NCI-H1694 treated with DMSO at 0.1 percent for 48 hours (cell line): ENCODE measurements at regions not wholly inside any gene's neighbourhood (a gene's known extent, or its start where the extent isn't known, plus 50 kb on each side); places are given as distances from the start of the nearest gene placed in this dataset.
"Not testable (repeated sequence)": the region's sequence is repeated elsewhere in the genome, so short reads cannot be mapped to it uniquely, and the experiment has no call there.

Source experiments
- DNase-seq: peaks from one replicate; lab custom pipeline; 2025; lab: John Stamatoyannopoulos, UW

DNA sequence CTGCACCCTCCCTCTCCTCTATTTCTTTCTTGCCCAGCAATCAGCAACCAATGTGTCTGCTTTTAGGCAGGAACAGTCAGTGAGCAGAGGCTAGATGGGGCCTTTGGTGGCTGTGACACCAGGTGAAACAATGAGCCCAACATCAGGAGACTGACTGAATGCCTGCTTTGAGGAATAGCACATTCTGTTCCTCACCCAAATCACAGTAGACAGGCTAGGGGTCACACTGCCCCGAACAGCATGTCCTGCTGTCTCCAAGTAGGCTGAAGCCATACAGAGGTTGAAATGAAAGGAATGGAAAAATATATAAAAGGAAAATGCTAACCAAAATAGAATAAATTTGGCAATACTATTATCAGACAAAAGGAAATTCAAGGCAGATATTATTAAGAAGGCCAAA is 122.5 kb upstream of the GDNF start:
- DNase-seq = no peak

DNA sequence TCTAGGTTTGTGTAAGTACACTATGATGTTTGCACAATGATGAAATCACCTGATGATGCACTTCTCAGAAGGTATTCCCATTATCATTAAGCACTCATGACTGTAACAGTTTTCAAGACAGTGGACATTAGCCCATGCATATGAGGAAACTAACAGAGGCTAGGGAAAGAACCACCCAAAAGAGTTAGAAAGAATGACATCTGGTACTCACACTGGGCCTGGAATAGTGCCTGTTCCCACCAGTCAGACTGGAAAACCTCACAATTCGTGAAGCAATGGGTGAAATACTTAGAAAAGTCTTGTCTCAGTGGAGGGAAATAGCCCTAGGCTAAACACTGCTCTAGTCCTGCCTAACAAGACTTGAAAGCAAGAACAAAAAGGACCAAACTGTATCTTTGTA is 117.4 kb upstream of the GDNF start:
- no peak for DNase-seq

DNA sequence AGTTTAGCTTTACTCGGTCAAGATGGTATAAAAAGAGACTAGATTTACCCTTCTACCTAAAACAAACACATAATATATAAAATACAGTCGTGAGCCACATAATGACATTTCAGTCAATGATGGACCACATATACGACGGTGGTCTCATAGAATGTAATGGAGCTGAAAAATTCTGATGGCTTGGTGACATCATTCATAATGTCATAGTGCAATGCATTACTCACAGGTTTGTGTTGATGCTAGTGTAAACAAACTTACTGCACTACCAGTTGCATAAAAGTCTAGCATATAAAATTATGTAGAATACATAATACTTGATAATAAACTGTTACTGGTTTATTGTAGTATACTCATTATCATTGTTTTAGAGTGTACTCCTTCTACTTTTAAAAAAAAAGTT is 115.9 kb upstream of the GDNF start:
- no peak for DNase-seq

DNA sequence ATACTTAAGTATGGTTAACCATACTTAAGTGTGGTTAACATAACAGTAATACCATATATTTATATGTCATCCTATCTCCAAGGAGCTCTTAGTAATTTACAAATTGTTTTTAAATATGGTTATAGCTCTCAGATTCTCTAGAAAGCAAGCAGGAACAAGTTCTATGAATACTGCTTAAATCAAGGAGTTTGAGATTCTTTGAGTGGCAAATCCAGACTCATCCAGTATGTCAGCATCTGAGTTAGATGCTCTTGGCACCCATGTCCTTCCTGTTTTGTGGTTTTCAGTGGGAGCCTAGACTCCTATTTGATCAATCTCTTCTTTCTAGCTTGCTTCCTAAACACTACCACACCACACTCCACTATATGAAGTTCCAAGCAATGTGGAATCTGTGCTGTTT is 114.7 kb upstream of the GDNF start:
- no peak for DNase-seq

DNA sequence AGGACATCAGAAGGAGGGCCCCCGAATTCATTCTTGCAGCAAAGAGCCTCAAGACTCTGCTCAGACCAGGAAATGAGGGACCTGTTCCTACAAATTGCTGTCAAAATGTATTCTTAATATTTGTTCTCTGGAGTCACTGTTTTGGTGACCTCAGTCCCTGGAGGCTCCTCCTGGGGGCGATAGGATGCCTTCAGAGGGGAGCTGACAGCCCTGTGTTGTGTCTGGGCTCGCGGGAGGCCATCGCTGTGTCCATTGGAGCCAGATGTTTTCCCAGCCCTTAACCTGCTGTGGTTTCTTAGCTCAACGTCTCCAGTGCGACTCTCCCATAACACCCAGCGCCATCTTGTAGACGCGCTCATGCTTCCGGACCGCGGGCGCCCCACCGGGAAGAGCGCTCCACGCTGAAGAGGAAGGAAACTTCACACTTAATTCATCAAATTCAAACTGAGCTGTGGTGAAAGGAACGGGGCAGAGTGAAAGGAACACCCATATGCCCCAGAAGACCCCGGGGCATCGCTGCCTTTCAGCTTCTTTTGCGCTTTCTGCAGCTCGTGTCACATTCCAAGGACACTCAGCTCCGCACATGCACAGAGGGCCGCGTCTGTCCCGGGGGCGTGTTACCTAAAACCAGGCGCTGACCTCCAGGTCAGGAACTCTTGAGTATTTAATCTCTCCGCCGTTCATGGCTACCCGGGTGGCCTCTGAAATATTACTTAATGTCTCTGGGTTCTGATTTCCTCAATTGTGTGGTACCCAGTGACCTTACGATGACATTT is 112.3 kb upstream of the GDNF start:
- DNase-seq = no peak

DNA sequence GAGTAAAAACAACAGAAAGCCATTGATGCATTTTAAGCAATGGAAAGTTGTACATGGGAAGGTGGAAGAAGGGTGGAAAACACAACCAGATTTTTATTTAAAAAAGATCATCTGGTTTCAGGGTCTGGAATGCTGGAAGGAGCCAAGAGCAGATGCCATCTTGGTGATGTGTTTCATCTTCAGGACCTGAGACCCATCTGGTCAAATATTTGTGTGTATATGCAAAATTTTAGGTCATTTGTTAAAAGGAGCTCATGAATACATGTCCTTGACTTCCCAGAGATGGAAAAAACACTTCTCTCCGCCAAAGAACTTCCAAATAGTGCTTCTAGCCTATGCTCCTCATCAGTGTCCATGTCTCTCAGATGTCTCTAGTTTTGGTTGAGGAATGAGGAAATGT is 110.6 kb upstream of the GDNF start:
- no peak for DNase-seq

DNA sequence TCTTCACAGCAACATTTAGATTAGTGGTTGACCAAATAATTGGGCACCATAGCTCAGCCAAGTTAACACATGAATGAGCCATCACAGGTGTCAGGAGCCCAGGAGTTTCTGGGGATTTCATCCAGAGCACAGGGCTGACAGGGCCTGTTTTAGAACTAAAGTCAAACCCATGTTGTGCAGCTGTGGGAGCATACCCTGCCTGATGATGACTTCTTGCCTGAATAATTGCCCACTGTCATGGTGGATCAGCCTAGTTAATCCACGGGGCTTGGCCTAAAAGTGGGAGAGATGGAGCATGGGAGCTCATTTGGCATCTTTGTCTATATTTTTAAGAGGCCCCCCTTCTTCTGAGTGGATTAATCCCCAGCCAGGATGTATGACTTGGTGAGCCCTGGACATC is 105.6 kb upstream of the GDNF start:
- DNase-seq = no peak

DNA sequence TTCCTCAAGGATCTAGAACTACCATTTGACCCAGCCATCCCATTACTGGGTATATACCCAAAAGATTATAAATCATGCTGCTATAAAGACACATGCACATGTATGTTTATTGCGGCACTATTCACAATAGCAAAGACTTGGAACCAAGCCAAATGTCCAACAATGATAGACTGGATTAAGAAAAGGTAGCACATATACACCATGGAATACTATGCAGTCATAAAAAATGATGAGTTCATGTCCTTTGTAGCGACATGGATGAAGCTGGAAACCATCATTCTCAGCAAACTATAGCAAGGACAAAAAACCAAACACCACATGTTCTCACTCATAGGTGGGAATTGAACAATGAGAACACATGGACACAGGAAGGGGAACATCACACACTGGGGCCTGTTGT is 103.3 kb upstream of the GDNF start:
- DNase-seq = not testable (repeated sequence)

DNA sequence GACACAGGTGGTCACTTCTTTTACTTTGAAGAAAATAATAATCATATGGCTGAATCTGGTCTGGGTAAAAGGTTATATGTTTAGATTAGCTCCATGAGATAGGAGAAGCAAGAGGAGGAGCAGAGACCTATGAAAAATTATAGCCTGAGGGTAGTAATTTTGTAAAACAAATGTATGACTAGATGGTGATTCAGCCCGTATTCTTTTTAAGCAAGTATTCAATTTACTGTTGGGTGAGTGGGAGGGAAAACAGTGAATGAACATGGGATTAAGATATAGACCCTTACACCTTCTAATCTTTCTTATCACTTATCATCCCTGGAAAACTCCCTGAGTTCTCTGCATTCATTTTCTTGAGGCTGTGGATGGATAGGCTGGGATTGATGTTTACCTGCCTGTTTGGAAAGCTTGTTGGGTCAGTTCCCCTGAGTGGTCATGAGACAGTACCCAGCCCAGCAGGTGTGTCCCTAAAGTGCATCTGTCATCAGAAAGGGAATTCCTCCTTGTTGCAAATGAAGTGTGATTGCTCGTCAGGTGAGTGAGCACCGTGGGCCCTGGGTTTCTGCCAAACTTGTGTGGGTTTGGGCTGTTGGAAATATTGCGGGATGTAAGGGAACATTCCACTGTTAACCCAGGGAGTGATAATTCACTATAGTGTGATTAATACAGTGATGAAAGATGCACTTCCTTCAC is 101.2 kb upstream of the GDNF start:
- DNase-seq = no peak

DNA sequence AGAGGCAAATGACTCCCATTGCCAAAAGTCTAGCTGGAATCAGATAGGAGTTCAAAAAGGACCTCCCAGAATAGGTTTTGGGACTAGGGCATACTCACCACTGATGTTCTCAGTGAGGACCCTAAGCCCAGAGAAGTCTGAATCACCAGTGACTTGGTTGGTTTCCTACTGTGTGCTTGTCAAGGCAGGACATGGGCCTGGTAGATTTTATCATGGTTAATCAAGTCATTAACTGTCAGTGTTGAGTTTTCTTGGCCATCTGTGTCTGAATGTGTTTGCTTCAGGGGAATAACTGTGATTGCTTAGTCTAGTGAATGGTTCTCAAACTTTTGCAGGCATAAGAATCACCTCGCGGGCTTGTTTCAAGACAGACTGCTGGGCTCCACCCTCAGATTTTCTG is 99.0 kb upstream of the GDNF start:
- no peak for DNase-seq

DNA sequence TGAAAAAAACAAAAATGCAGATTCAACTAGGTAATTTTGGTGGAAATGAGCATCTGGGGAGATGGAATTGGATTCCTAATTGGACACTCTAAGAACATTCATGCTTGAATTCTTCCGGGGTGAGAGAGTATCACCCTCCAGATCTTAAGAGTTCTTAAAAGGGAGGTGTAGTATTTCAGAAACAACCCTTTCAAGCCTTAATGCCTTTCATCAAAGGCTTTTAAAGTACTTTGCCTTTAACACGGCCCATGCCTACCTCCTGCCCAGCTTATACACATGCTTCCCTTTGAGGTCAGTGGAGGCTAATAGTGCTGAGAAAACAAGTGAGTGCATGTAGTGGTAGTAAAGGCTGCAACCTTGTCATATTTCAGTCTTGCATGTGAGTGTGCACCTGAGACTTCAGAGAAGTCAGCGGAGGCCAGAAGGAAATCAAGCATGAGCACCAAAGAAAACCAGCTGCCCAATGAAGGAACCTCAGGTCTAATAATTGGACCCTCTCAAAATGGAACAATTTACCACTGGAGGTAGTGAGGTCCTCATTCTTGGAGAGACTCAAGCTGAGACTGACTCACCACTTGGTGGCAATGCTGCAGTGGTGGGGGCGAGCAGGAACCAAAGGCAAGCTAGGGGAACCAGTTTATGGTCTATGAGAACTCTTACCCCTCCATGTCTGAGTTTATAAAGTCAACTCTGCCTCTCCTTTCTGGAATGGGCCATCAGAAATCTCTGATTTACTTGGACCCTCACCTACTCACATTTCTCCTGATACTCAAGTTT is 98.4 kb upstream of the GDNF start:
- DNase-seq = no peak

DNA sequence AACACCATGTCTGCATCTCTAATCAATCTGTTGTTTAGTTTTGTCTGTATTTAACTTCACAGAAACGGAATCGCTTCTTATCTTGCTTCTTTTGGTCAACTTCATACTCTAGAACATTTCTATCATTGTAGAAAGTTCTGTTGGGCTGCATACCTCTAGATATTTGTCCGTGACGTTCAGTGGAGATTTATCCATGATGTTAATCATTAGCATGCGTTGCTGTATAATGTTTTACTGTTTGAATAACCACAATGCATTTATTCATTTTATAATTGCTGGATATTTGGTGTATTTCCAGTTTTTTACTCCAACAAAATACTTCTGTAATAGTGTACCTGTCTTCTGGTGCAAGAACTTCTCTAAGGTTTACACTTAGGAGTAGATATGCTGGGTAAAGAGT is 96.2 kb upstream of the GDNF start:
- DNase-seq = no peak

DNA sequence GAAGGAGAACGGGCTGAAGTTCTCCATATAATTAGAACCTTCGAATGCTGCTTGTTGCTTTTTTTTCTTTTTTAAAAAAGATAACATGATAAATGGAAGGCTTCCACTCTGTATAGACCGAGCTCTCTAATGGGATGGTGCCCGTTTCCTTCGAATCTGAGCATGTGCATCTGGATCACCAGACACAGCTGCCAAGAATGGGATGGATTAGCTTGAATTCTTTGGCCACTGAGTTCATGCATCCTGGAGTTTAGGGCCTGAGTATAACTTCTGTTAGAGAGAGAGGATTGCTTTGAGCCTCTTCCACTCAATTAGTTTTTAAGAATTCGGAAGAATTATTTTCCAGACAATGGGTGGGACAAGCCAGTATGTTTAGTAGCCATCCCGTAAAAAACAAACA is 93.7 kb upstream of the GDNF start:
- DNase-seq = no peak

DNA sequence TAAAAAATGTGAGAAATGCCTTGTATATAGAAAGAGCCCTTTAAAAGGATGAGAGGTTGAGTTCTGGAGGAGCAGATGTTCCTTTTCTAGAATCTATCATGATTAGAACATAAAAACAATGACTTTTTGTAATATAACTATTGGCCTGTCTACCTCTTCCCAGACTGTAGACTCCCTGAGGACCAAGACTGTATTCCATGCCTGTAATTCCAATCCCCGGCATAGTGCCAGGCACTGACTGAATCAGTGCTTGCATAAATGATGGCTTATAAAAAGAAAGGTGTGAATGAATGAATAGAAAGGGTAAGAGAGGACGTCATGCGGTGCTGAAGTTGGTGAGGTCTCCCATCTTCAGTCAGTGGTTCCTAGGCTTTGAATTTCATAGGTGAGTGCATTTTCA is 92.6 kb upstream of the GDNF start:
- no peak for DNase-seq

DNA sequence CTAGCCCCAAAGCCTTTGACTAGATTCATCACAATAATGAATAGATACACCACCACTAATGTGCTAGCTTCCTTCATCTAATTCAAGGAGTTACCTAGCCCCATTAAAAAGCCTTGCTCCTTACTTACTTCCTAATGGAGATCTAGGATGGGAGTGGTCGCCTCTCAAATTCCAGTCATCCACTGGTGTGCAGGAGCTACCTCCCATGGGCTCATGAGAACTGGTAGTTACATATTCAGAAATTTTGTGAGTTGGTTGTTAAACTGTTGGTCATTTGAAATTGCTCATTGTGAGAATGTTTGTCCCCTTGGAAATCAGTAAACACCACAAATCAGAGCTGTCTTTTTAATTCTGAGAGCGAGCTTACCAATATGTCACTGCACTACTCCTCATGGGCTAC is 91.7 kb upstream of the GDNF start:
- DNase-seq = no peak

DNA sequence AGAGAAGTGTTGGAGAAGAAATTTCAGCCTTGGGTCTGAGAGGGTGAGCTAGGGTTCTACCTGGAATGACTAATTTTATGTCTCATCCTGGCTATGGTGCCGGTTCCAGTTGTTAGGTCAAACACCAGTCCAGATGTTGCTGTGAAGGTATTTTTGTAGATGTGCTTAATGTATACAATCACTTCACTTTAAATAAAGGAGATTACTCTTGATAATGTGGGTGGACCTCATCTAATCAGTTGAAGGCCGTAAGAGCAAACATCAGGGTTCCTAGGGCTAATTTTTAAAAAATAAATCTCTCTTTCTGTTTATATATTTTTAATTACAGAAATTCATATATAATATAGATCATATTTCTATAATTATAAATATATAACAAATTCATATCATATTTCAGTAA is 90.5 kb upstream of the GDNF start:
- no peak for DNase-seq

DNA sequence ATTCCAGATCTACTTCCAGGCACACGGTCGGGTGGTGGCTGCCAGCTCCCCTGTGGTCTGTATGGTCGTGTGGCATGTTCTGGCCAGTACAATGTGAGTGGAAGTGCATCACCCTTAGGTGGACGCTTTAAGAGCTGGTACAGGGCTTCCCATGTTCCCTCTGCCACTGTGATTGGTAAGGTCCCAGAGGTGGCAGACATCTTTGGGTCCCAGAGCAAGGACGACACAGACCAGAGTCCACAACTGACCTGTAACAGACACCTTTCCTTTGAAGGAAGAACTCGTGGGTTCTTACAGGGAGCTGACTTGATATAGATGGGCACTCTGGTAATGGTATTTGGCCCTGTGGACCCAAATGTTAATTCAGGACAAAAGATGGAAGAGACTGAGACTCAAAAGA is 90.0 kb upstream of the GDNF start:
- no peak for DNase-seq

DNA sequence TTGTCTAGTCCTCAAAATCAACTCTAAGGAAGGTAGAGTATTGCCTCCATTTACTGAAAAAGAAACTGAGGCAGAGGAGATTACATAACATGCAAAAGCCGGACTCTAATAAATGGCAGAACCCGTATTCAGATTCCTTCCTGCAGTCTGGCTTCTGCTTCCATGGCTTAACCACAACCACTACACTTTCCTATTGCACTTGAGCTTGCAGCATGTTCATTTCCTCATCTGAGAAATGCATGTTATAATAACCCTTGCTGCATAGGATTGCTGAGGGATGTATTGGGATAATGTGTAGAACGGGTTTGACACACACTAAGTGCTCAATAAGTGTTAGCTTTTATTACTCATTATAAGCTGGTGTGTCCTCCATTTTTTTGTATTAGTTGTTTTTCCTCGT is 87.9 kb upstream of the GDNF start:
- DNase-seq = not testable (repeated sequence)

DNA sequence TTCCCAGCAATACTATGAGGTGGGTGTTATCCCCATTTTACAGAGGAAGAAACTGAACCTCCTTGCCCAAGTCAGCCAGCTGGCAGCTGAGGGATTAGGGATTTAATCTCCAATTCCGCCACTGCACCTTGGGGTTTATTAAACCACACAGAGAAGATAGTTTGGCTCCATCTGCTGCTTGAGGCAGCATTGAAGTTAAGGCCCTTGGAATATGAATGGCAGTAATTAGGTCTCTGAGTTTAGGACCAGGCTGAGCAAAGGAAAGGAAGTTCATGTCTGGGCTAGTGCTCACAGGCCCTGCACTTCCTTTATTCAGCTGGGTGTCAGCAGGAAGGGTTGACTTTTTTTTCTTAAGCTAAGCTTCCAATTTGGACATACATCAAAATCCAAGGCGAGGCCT is 86.9 kb upstream of the GDNF start:
- no peak for DNase-seq

DNA sequence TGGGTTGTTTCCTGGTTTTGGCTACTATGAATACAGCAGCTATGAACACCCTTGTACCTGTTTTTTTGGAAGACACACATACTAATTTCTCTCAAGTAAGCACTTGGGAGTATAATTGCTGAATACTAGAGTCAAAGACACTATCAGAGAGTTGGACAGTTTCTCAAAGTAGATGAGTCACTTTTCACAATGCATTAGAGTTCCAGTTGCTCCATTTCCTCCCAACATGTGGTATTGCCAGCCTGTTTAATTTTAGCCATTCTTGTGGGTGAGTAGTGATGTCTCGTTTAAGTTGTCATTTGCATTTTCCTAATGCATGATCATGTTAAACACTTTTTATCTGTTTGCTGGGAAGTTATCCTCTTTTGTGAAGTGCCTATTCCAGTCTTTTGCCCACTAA is 81.6 kb upstream of the GDNF start:
- DNase-seq = no peak

DNA sequence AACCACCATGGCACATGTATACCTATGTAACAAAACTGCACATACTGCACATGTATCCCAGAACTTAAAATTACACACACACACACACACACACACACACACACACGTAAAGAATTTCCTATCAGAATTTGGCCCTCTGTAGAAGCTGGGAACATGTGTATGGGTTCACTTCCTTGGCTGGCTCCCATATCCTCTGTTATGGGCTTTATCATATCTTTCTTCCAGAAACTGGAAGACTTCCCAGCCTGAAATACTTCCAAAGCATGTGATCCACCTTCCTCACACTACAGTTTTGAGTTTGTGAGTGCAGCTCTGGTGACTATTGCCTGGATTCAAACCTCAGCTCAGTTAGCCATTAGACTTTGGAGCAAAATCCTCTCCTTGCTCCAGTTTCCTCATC is 78.6 kb upstream of the GDNF start:
- no peak for DNase-seq

DNA sequence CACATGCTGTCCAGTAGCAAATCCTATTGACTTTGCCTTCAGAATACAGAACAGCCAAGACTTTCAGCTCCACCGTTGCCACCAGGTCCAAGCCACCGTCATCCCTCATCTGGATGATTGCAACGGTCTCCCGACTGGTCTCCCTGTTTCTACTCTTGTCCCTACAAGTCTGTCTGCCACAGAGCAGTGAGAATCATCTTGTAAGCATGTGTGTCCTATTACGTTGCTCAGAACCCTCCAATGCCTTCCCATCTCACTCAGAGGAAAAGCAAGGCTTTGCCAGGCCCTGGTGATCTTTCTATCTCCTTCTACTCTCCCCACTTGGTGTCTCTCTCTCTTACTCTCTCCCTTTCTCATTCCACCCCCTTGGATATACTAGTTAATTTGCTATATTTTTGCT is 76.7 kb upstream of the GDNF start:
- DNase-seq = no peak

DNA sequence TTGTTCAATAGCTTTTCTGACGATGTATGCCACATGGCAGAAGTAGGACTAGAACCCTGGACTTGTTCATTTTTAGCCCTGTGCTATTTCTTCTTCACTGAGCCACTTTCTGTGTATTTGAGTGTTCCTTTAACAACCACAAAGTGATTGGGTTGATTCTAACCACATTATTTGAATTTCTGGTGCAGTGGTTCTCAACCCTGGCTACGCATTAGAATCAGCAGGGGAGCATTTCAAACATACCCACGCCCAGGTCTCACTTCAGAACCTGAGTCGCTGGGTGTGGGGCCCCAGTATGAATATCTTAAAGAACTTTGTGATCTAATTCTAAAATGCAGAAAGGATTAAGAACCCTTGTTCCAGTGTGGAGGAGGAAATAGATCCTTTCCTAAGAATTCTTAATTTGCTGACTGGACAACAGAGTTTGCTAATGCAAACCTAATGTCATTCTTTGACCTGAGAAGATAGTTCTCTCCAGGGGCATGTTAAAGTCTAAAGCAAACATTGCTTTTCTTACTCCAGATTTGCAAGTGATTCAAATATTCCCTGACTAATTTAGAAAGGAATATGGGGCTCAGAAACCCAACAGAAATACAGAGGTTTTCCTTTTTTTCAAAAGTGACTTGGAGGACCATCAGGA is 75.4 kb upstream of the GDNF start:
- DNase-seq = no peak
